ENCODE measurements at regions not wholly inside any gene's neighbourhood (a gene's known extent, or its start where the extent isn't known, plus 50 kb on each side); places are given as distances from the start of the nearest gene placed in this dataset.

- Histone ChIP-seq H3K4me1 (ENCODE audit: control insufficient read depth, insufficient read depth, low read length) (peaks cover 8% of the 10 kb centered on the region), H3K27ac (ENCODE audit: low read length) (no peak overlapping the region), H3K27me3 (ENCODE audit: control insufficient read depth, insufficient read depth, low read length) (no peaks in the 10 kb centered on the region), H3K4me3 (ENCODE audit: low read length) (peak overlapping the region; percentile 67), H3K9me3 (ENCODE audit: control insufficient read depth, insufficient read depth, low read length) (no peaks in the 10 kb centered on the region), H3K36me3 (ENCODE audit: control insufficient read depth, insufficient read depth, low read length) (no peaks in the 10 kb centered on the region)
- H3K27me3 Mint-ChIP-seq (ENCODE audit: low read depth in 2 of 2), result peaks cover 15 to 26% of the 10 kb centered on the region in 2 donors
- H3K36me3 Mint-ChIP-seq, result no peaks in the 10 kb centered on the region
- DNase-seq, result no peak
- H3K9me3 Mint-ChIP-seq, result no peaks in the 10 kb centered on the region
- H3K27ac Mint-ChIP-seq, result peak overlapping the region; percentile 86 to 90
- H3K4me3 Mint-ChIP-seq, result peak overlapping the region; percentile 96
- peaks cover 8 to 14% of the 10 kb centered on the region in 2 donors for H3K4me1 Mint-ChIP-seq
- intact Hi-C loops (cut with micrococcal nuclease), result loop anchor here (2.0 to 5.0 kb wide), 6 partner anchors 43 to 484 kb away; partner anchors contain the start of gene HMGCS1
- ATAC-seq, result no peak
- WGBS (ENCODE audit: insufficient coverage), result 40% methylated on average over 2 of the region's 2 CpGs
- TF ChIP-seq, protein P1, sequence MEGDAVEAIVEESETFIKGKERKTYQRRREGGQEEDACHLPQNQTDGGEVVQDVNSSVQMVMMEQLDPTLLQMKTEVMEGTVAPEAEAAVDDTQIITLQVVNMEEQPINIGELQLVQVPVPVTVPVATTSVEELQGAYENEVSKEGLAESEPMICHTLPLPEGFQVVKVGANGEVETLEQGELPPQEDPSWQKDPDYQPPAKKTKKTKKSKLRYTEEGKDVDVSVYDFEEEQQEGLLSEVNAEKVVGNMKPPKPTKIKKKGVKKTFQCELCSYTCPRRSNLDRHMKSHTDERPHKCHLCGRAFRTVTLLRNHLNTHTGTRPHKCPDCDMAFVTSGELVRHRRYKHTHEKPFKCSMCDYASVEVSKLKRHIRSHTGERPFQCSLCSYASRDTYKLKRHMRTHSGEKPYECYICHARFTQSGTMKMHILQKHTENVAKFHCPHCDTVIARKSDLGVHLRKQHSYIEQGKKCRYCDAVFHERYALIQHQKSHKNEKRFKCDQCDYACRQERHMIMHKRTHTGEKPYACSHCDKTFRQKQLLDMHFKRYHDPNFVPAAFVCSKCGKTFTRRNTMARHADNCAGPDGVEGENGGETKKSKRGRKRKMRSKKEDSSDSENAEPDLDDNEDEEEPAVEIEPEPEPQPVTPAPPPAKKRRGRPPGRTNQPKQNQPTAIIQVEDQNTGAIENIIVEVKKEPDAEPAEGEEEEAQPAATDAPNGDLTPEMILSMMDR (IDR thresholded peaks at IDR 0.05), result no peak
Measured at GRCh38 chr5:42908086-42908485, 96.4 kb upstream of the SELENOP start.

GRCh38 chr5:42905827-42906226, 94.1 kb upstream of the SELENOP start:
- no peaks in the 10 kb centered on the region for H3K27me3 ChIP-seq (ENCODE audit: control insufficient read depth, insufficient read depth, low read length)
- H3K4me1 ChIP-seq (ENCODE audit: control insufficient read depth, insufficient read depth, low read length), result peaks cover 8% of the 10 kb centered on the region
- Mint-ChIP-seq H3K27me3 (ENCODE audit: low read depth in 2 of 2) (peaks cover 15 to 26% of the 10 kb centered on the region in 2 donors), H3K4me1 (peaks cover 8 to 14% of the 10 kb centered on the region in 2 donors), H3K4me3 (no peak overlapping the region), H3K27ac (no peak overlapping the region), H3K9me3 (no peaks in the 10 kb centered on the region), H3K36me3 (no peaks in the 10 kb centered on the region)
- no peak overlapping the region for H3K4me3 ChIP-seq (ENCODE audit: low read length)
- TF ChIP-seq, protein P1 (IDR thresholded peaks at IDR 0.05), result no peak
- no peak for DNase-seq
- no peaks in the 10 kb centered on the region for H3K36me3 ChIP-seq (ENCODE audit: control insufficient read depth, insufficient read depth, low read length)
- no CpG with 5 or more reads among the region's 1 CpG for WGBS (ENCODE audit: insufficient coverage)
- intact Hi-C loops (cut with micrococcal nuclease), result loop anchor here (5.0 kb wide), 2 partner anchors 406 to 486 kb away; partner anchors contain the start of gene HMGCS1
- H3K27ac ChIP-seq (ENCODE audit: low read length), result no peak overlapping the region
- ATAC-seq, result no peak
- no peaks in the 10 kb centered on the region for H3K9me3 ChIP-seq (ENCODE audit: control insufficient read depth, insufficient read depth, low read length)

DNA sequence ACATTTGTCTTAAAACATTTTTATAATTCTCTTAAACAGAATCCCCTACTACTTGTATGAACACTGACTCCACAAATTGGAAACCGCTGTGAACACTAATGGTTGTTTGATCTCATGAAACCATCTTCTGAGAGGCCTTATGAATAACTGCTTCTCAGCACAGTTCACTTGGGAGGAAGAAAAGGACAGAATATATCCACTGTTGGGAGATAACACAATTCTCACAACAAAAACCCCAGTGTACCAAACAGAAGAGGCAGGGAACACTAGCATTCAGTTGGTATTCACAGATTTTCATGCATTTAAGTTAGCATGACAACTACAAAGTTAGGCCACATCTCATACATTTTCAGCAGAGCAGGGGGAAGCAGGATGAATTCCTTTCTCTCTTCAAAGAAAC, 89.0 kb upstream of the SELENOP start:
- Mint-ChIP-seq H3K36me3 (no peaks in the 10 kb centered on the region), H3K27me3 (ENCODE audit: low read depth in 2 of 2) (peaks cover 6 to 12% of the 10 kb centered on the region in 2 donors)
- TF ChIP-seq, protein P1 (IDR thresholded peaks at IDR 0.05), result no peak

GRCh38 chr5:42898760-42899159, 87.1 kb upstream of the SELENOP start:
- Histone ChIP-seq H3K36me3 (ENCODE audit: control insufficient read depth, insufficient read depth, low read length) (no peaks in the 10 kb centered on the region), H3K27ac (ENCODE audit: low read length) (no peak overlapping the region), H3K9me3 (ENCODE audit: control insufficient read depth, insufficient read depth, low read length) (no peaks in the 10 kb centered on the region), H3K4me1 (ENCODE audit: control insufficient read depth, insufficient read depth, low read length) (no peaks in the 10 kb centered on the region), H3K4me3 (ENCODE audit: low read length) (no peak overlapping the region), H3K27me3 (ENCODE audit: control insufficient read depth, insufficient read depth, low read length) (no peaks in the 10 kb centered on the region)
- intact Hi-C loops (cut with micrococcal nuclease), result no loop called here
- H3K4me1 Mint-ChIP-seq, result no peaks in the 10 kb centered on the region
- H3K27ac Mint-ChIP-seq, result no peak overlapping the region
- H3K9me3 Mint-ChIP-seq, result no peaks in the 10 kb centered on the region
- TF ChIP-seq, protein P1 (IDR thresholded peaks at IDR 0.05), result no peak
- no peaks in the 10 kb centered on the region for H3K36me3 Mint-ChIP-seq
- no peak for DNase-seq
- WGBS (ENCODE audit: insufficient coverage), result 92% methylated on average over 14 of the region's 14 CpGs
- H3K27me3 Mint-ChIP-seq (ENCODE audit: low read depth in 2 of 2), result peaks cover 0 to 3% of the 10 kb centered on the region in 2 donors
- ATAC-seq, result no peak
- H3K4me3 Mint-ChIP-seq, result no peak overlapping the region

More for the DNA sequence above, 89.0 kb upstream of the SELENOP start:
- intact Hi-C loops (cut with micrococcal nuclease), result no loop called here
- ATAC-seq (no peak), DNase-seq (no peak)
- Histone ChIP-seq H3K9me3 (ENCODE audit: control insufficient read depth, insufficient read depth, low read length) (no peaks in the 10 kb centered on the region), H3K4me3 (ENCODE audit: low read length) (no peak overlapping the region), H3K27ac (ENCODE audit: low read length) (no peak overlapping the region), H3K27me3 (ENCODE audit: control insufficient read depth, insufficient read depth, low read length) (no peaks in the 10 kb centered on the region), H3K4me1 (ENCODE audit: control insufficient read depth, insufficient read depth, low read length) (no peaks in the 10 kb centered on the region), H3K36me3 (ENCODE audit: control insufficient read depth, insufficient read depth, low read length) (no peaks in the 10 kb centered on the region)
- Mint-ChIP-seq H3K9me3 (no peaks in the 10 kb centered on the region), H3K27ac (no peak overlapping the region), H3K4me1 (no peaks in the 10 kb centered on the region), H3K4me3 (no peak overlapping the region)
- WGBS (ENCODE audit: insufficient coverage), result 100% methylated on average over 1 of the region's 1 CpG
